CD14-positive monocyte (primary cell): ENCODE measurements at regions not wholly inside any gene's neighbourhood (a gene's known extent, or its start where the extent isn't known, plus 50 kb on each side); places are given as distances from the start of the nearest gene placed in this dataset.
A peak's percentile ranks its signal among the peaks of the same experiment; 100 is the strongest.

Experiments
- DNase-seq, 3 donors: peaks; one replicate each; pipeline ENCODE4 v3.0.0-alpha.2; 2011 to 2022
- H2AFZ ChIP-seq: 2 replicates; pipeline ENCODE4 v1.6.0; 2012; ENCODE audit warnings: mild to moderate bottlenecking, low read depth, low read length, inconsistent platforms; ENCODE audit not compliant: insufficient read depth, poor library complexity, severe bottlenecking
- H3K27ac ChIP-seq, 2 donors: 1 replicate in 1 of 2; 2 replicates in 1 of 2; pipeline ENCODE4 v1.5.1; 2012 to 2013; ENCODE audit warnings: low read length in 2 of 2, control low read depth in 1 of 2, inconsistent platforms in 1 of 2, low read depth in 1 of 2, mild to moderate bottlenecking in 1 of 2
- H3K27me3 ChIP-seq, 2 donors: one replicate each; pipeline versions ENCODE4 v1.6.0 to v1.6.1; 2011 to 2013; ENCODE audit warnings: low read length in 2 of 2; ENCODE audit not compliant: control insufficient read depth in 2 of 2, insufficient read depth in 2 of 2
- H3K36me3 ChIP-seq, 2 donors: replicated peaks in 1 of 2; 1 replicate in 1 of 2; 2 replicates in 1 of 2; pipeline versions ENCODE4 v1.5.1 to v1.6.1; 2012 to 2013; ENCODE audit warnings: low read length in 2 of 2, control low read depth in 1 of 2, inconsistent platforms in 1 of 2, mild to moderate bottlenecking in 1 of 2; ENCODE audit not compliant: insufficient read depth in 2 of 2, control insufficient read depth in 1 of 2
- H3K4me1 ChIP-seq, 2 donors: 1 replicate in 1 of 2; 2 replicates in 1 of 2; pipeline versions ENCODE4 v1.5.1 to v1.6.1; 2012 to 2013; ENCODE audit warnings: low read length in 2 of 2, control low read depth in 1 of 2, inconsistent platforms in 1 of 2, mild to moderate bottlenecking in 1 of 2, moderate library complexity in 1 of 2; ENCODE audit not compliant: insufficient read depth in 2 of 2, control insufficient read depth in 1 of 2
- H3K4me2 ChIP-seq: replicated peaks from 2 replicates; pipeline ENCODE3; 2012; ENCODE audit warnings: low read length, moderate library complexity, mild to moderate bottlenecking; ENCODE audit not compliant: poor library complexity, severe bottlenecking; ENCODE audit errors: extremely low read depth
- H3K4me3 ChIP-seq, 3 experiments: fragments of 200-600 bp in 1 of 3; sonication (generic) in 1 of 3; replicated peaks in 1 of 3; 1 replicate in 2 of 3; 2 replicates in 1 of 3; pipeline ENCODE4 v1.5.1; 2011 to 2013; ENCODE audit warnings: low read length in 3 of 3, mild to moderate bottlenecking in 3 of 3, control low read depth in 2 of 3, low read depth in 2 of 3, inconsistent platforms in 1 of 3, moderate library complexity in 1 of 3
- H3K79me2 ChIP-seq: 2 replicates; pipeline ENCODE4 v1.6.0; 2012; ENCODE audit warnings: mild to moderate bottlenecking, control low read depth, inconsistent platforms, low read length, moderate library complexity; ENCODE audit not compliant: insufficient read depth
- H3K9ac ChIP-seq: 2 replicates; pipeline ENCODE4 v1.6.0; 2017; ENCODE audit warnings: low read length, mild to moderate bottlenecking; ENCODE audit not compliant: insufficient read depth, poor library complexity, severe bottlenecking
- H3K9me3 ChIP-seq, 2 donors: replicated peaks in 1 of 2; 1 replicate in 1 of 2; 2 replicates in 1 of 2; pipeline versions ENCODE4 v1.5.1 to v1.6.1; 2012 to 2013; ENCODE audit warnings: low read length in 2 of 2, control low read depth in 1 of 2; ENCODE audit not compliant: control insufficient read depth in 1 of 2, insufficient read depth in 1 of 2
- H4K20me1 ChIP-seq: 2 replicates; pipeline ENCODE4 v1.6.0; 2012; ENCODE audit warnings: mild to moderate bottlenecking, low read length, control low read depth, moderate library complexity; ENCODE audit not compliant: insufficient read depth
- H3K27ac Mint-ChIP-seq, 7 donors: one replicate each; pipeline ENCODE4 v1.8.0; 2020; ENCODE audit warnings: mild to moderate bottlenecking in 7 of 7, mixed read lengths in 7 of 7, moderate library complexity in 6 of 7, inconsistent platforms in 2 of 7
- H3K27me3 Mint-ChIP-seq, 3 donors: one replicate each; pipeline ENCODE4 v1.8.0; 2021 to 2022; ENCODE audit warnings: low read depth in 3 of 3, mild to moderate bottlenecking in 3 of 3, mixed read lengths in 3 of 3, moderate library complexity in 3 of 3, inconsistent platforms in 1 of 3
- H3K36me3 Mint-ChIP-seq, 2 donors: one replicate each; pipeline ENCODE4 v1.8.0; 2020; ENCODE audit warnings: mixed read lengths in 2 of 2, inconsistent platforms in 1 of 2, mild to moderate bottlenecking in 1 of 2
- H3K4me1 Mint-ChIP-seq: one replicate; pipeline ENCODE4 v1.8.0; 2020; ENCODE audit warnings: mild to moderate bottlenecking, mixed read lengths
- H3K4me3 Mint-ChIP-seq, 2 donors: one replicate each; pipeline ENCODE4 v1.8.0; 2020; ENCODE audit warnings: mild to moderate bottlenecking in 2 of 2, mixed read lengths in 2 of 2, moderate library complexity in 1 of 2
- H3K9me3 Mint-ChIP-seq, 7 donors: one replicate each; pipeline ENCODE4 v1.8.0; 2020 to 2022; ENCODE audit warnings: mixed read lengths in 7 of 7, mild to moderate bottlenecking in 6 of 7, moderate library complexity in 6 of 7, inconsistent platforms in 2 of 7
- CTCF ChIP-seq: fragments of 200-600 bp; IDR thresholded peaks from one replicate; pipeline ENCODE4 v1.8.0; 2022; ENCODE audit warnings: antibody characterized with exemption, mild to moderate bottlenecking
- WGBS: methylation state at CpG from one replicate; pipeline ENCODE4 v1.1.5; 2013; ENCODE audit warnings: missing lambda C conversion rate; ENCODE audit not compliant: insufficient coverage; 5-methylcytosine and 5-hydroxymethylcytosine counted together
- intact Hi-C, 2 donors: fragments of 100-400 bp; cut with micrococcal nuclease; formaldehyde crosslinking; loops; one replicate each; pipeline versions ENCODE4 v1.15.0 to v1.15.1; 2023

- no peaks in the 10 kb centered on the region for H3K27me3 Mint-ChIP-seq
- no peaks in the 10 kb centered on the region for H3K79me2 ChIP-seq
- H3K4me3 ChIP-seq = no peak overlapping the region
- intact Hi-C loops = no loop called here
- no peaks in the 10 kb centered on the region for H3K9me3 Mint-ChIP-seq
- TF ChIP-seq CTCF = no peak
- H3K4me1 ChIP-seq = peaks cover 78% of the 10 kb centered on the region in 2 donors
- peak overlapping the region in 2 of 7 donors; percentile 33 to 62 for H3K27ac Mint-ChIP-seq
- H3K27me3 ChIP-seq = no peaks in the 10 kb centered on the region
- no peak overlapping the region for H2AFZ ChIP-seq
- no peaks in the 10 kb centered on the region for H3K36me3 ChIP-seq
- WGBS = 93% methylated on average over 2 of the region's 5 CpGs
- DNase-seq = no peak
- peak overlapping the region in 1 of 2 donors; percentile 89 for H3K27ac ChIP-seq
- H3K9ac ChIP-seq = no peak overlapping the region
- no peaks in the 10 kb centered on the region for H3K9me3 ChIP-seq
- H3K4me1 Mint-ChIP-seq = peaks cover 48% of the 10 kb centered on the region
- no peaks in the 10 kb centered on the region for H3K36me3 Mint-ChIP-seq
- no peak overlapping the region for H3K4me3 Mint-ChIP-seq
- no peak overlapping the region for H3K4me2 ChIP-seq
- H4K20me1 ChIP-seq = no peaks in the 10 kb centered on the region
These were observed 105.2 kb downstream of the TSEN15 start for GRCh38 chr1:184156521-184157393.

GRCh38 chr1:184157394-184157742 is 105.8 kb downstream of the TSEN15 start:
- peak overlapping the region in 2 of 7 donors; percentile 38 to 42 for H3K27ac Mint-ChIP-seq
- DNase-seq = no peak
- Histone ChIP-seq H3K4me3 (no peak overlapping the region), H3K4me2 (no peak overlapping the region), H3K79me2 (no peaks in the 10 kb centered on the region), H3K9ac (no peak overlapping the region), H2AFZ (no peak overlapping the region), H3K27ac (peak overlapping the region in 1 of 2 donors; percentile 89), H3K36me3 (no peaks in the 10 kb centered on the region), H3K9me3 (no peaks in the 10 kb centered on the region), H3K27me3 (no peaks in the 10 kb centered on the region), H3K4me1 (peaks cover 78 to 79% of the 10 kb centered on the region in 2 donors), H4K20me1 (no peaks in the 10 kb centered on the region)
- peaks cover 42% of the 10 kb centered on the region for H3K4me1 Mint-ChIP-seq
- H3K27me3 Mint-ChIP-seq = no peaks in the 10 kb centered on the region
- H3K36me3 Mint-ChIP-seq = no peaks in the 10 kb centered on the region
- intact Hi-C loops = no loop called here
- H3K9me3 Mint-ChIP-seq = no peaks in the 10 kb centered on the region
- no CpG with 5 or more reads among the region's 1 CpG for WGBS
- no peak overlapping the region for H3K4me3 Mint-ChIP-seq
- TF ChIP-seq CTCF = no peak
